ENCODE measurements at regions not wholly inside any gene's neighbourhood (a gene's known extent, or its start where the extent isn't known, plus 50 kb on each side); places are given as distances from the start of the nearest gene placed in this dataset.

GRCh38 chr2:67516899-67517530 lies 119.9 kb downstream of the ETAA1 start:
- FAIRE-seq: no peak

GRCh38 chr2:67522148-67522547 lies 125.0 kb downstream of the ETAA1 start:
- FAIRE-seq: no peak

- no peak for FAIRE-seq
These were observed 127.1 kb downstream of the ETAA1 start for GRCh38 chr2:67524213-67524612.

- no peak for FAIRE-seq
These were observed 127.6 kb downstream of the ETAA1 start for GRCh38 chr2:67524777-67525176.

GRCh38 chr2:67526283-67526682 lies 129.2 kb downstream of the ETAA1 start:
- no peak for FAIRE-seq

- FAIRE-seq: no peak
These were observed 131.2 kb downstream of the ETAA1 start for GRCh38 chr2:67528320-67528719.

DNA sequence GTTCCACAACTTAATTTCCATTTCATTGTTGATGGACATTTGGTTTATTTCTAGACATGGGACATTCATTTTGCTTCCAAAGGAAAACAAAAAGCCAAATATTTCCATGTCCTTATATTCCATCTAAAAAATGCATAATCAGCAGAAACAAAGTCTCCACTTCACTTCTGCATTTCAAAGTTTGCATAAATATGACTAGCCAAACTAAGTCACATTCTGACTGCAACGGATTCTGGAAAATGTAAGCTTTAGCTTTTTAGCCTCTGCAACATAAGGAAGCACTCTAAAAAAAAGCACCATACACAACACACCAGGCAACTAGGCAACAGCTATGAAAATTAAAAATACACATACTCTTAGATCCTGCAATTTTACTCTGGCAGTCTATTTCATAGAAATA lies 135.3 kb downstream of the ETAA1 start:
- FAIRE-seq: no peak

DNA sequence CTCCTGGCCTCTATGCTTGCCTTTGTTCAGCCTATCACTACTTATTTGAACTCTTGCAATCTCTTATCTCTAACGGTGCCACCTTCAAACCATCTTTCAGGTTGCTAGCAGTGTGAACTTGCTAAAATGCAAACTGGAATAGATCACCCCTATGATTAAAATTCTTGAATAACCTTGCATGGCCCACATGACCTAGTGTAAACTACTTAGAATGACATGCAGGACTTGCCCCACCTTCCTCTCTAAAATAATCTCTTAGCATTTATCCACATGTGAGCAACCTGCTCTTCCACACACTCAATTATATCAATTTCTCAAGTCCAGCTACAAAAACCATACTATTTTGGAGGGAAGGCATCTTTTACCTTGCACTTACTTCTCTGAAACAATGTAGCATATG lies 137.6 kb downstream of the ETAA1 start:
- no peak for FAIRE-seq

DNA sequence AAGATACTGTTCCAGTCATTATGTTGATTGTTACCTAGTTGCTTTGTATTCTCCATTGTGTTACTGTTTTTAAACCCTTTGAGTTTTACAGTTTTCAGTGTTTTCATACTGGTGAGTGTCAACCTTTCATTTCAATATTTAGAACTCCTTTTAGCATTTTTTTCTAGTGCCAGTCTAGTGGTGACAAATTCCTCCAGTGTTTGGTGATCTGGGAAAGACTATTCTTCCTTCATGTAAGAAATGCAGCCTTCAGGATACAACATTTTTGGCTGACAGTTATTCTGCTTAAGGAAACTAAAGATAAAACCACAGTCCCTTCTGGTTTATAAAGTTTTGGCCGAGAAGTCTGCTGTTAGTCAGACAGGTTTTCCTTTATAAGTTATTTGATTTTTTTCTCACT lies 143.8 kb downstream of the ETAA1 start:
- no peak for FAIRE-seq

GRCh38 chr2:67544286-67544685 lies 147.2 kb downstream of the ETAA1 start:
- no peak for FAIRE-seq

DNA sequence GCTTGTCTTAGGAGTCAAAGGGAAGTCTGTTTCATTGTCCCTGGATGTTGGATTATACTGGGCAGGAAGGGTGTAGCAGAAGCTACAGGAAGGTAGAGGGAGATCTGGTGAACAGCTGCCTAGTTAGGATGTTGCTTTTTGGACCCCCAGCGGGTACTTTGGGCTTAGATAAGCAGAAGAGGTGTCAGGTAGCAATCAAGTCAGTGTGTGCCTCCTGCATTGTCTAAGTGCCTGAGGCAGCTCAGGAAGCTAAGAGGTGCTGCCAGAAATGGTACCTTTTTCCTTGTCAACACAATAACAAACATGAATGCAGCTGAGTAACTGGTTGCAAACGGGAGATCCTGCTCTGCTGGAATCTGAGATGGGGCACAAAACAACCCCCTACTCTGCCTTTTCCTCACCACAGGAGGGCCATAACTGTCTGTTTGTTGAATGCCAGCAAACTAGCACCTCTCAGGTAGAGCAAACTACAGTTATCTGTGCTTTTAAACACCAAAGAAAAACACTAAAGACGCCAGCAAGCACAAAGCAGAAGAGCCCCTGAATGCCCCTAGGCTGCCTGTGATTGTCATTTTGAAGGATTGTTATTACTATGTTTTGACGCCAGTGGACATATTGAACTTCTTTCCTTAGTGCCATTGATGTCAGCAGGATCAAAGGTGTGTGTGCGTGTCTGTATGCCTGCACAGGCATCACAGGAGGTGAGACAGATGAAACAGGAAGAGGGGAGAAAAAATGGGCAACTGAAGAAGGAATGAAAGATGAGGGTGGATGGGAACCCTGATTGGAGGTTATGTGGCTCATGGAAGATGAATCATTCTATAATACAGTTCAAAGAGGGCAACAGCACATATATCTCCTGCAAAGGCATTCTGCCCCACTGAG lies 151.4 kb downstream of the ETAA1 start:
- FAIRE-seq: no peak

GRCh38 chr2:67559156-67559555 lies 162.0 kb downstream of the ETAA1 start:
- no peak for FAIRE-seq

DNA sequence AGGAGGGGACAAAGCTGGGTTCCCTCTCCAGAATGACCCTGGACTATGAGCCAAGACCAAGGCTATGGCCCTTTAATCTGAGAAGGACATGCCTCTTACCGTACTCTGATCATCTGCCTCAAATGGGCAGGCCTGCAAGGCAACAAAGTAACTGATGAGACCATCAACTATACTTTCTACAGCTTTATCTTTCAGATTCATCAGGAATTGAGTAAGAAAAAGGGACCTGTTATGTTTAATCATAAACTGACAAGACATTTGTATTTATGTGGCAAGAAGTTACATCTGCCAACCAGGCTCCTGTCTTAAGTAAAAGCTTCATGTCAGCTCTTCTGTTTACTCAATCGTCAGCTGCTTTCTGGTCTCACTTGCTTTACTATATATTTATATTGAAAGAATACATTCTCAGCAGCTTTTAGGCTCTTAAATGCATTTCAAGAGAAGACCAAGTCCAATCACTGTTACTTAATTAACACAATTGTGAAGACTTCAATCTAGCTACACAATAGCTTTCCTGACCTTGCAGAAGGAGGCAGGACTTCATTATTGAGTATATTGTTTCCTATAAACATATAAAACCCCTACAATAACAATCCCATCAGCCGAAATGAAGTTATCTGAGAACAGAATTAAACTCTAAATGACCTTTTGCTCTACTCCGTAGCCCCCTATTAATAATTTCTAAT lies 163.8 kb downstream of the ETAA1 start:
- FAIRE-seq: no peak

- no peak for FAIRE-seq
These were observed 164.4 kb downstream of the ETAA1 start for GRCh38 chr2:67561457-67561965.

DNA sequence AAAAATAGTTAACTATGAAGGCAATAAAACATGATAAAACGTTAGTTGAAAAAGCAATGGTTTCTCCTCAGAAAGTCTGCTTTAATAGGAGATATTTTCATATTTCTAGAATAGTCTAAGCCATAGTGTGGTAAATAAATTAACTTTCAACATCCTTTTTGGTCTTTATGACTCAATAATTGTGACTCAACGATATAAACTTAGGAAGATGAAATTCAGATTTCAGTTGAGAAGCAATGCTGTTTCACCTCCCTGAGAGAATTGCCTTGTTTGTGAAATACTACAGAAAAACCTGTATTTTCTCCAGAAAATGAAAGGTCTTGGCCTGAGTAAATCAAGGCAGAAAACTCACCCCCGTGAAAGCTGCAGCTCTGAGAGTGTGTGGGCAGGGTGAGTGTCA lies 166.9 kb downstream of the ETAA1 start:
- FAIRE-seq: no peak

DNA sequence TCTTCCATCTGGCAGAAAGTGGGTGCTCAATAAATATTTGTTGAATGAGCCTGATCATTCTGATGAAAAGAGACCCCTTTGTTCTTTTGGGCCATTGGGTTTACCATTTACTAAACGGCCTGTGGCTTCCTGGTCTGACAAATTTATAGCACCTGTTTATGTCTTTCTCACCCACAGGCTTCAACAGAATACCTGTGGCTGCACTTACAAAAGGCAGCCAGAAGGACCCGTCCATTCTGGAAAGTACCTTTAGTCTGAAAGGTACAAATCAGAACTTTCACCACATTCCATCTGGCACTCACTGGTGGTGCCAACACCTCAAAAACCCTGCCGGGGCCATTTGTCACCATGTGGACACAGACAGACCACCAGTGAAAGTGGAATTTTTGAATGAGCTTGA lies 167.5 kb downstream of the ETAA1 start:
- FAIRE-seq: no peak

DNA sequence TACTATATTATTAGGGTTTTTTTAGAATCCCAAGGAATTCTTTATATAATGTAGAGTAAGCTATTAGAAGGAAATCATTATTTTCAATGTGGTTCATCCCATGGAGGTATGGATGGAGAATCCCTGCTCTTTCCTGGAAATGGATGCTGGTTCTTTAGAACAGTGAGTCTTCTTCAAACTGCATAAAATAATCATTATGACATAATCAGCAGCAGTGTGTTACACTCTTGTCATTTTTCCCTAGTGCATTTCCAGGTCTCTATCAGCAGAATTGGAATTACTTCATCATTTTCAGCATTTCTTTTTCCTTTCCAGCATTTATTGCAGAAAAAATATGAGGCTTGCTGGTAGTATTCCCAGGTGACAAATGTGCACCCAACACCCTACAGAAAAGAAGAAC lies 168.1 kb downstream of the ETAA1 start:
- FAIRE-seq: no peak

DNA sequence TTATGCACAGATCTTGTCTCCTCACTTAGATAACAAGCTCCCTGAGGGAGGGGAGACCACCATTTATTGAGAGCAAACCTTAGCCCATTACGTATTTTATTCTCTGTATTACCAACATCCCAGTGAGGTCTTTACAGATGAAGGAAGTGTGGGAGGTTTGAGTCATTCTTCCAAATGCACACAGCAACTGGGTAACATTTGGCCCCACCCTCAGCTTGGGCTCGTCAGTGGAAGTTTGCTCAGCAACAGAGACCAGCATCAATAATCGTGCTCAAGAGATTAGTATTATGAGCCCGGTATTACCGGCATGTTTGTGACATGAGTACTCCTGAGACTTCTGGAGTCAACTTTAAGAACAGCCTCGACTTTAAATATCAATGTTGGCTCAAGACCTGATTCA lies 168.6 kb downstream of the ETAA1 start:
- no peak for FAIRE-seq

GRCh38 chr2:67566285-67566684 lies 169.2 kb downstream of the ETAA1 start:
- FAIRE-seq: no peak

DNA sequence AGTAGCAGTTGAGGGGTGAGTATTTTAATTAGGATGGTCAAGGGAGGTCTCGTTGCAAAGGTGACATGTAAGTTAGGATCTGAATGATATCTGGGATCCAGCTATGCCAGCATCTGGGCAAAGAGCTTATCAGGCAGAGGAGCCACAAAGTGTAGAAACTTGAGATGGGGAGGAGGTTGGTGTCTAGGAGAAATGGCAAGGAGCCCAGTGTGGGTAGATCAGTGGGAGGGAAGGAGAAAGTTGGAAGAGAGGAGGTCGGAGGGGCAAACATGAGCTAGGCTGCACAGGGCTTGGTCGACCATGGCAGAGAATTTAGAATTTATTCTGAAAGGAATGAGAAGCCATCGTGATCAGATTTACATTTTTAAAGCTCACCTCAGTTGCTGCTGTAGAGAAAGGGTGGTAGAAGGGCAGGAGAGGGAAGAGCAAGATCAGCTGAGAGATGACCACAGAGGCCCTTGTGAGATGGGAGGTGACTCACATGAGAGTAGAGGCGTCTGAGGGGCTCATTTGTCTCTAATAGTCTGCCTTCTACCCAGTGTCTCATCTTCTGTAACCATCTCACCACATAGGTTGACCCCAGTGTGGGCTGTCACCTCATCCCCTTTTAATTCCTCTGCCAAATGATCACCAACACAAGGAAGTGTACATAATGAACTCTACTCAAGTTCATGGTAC lies 170.0 kb downstream of the ETAA1 start:
- no peak for FAIRE-seq

GRCh38 chr2:67567886-67568285 lies 170.8 kb downstream of the ETAA1 start:
- no peak for FAIRE-seq

GRCh38 chr2:67570611-67571010 lies 173.5 kb downstream of the ETAA1 start:
- no peak for FAIRE-seq
